Liver (tissue), 8 donors: ENCODE measurements at regions not wholly inside any gene's neighbourhood (a gene's known extent, or its start where the extent isn't known, plus 50 kb on each side); places are given as distances from the start of the nearest gene placed in this dataset.
"Not testable (repeated sequence)": the region's sequence is repeated elsewhere in the genome, so short reads cannot be mapped to it uniquely, and the experiment has no call there.

Source experiments
- DNase-seq: peaks from one replicate; pipeline ENCODE4 v3.0.0-alpha.2; 2017; ENCODE audit warnings: low spot score
- H3K27ac ChIP-seq, 2 donors: one replicate each; pipeline ENCODE4 v1.7.0; 2013; ENCODE audit warnings: inconsistent platforms in 2 of 2, low read length in 2 of 2, control low read depth in 1 of 2, low read depth in 1 of 2, mild to moderate bottlenecking in 1 of 2
- H3K27me3 ChIP-seq, 4 donors: one replicate each; pipeline versions ENCODE4 v1.6.1 to v1.7.0; 2013; ENCODE audit warnings: low read length in 3 of 4, inconsistent platforms in 1 of 4, mild to moderate bottlenecking in 1 of 4, moderate library complexity in 1 of 4; ENCODE audit not compliant: control insufficient read depth in 4 of 4, insufficient read depth in 4 of 4
- H3K36me3 ChIP-seq, 4 donors: one replicate each; pipeline versions ENCODE4 v1.6.1 to v1.7.0; 2013; ENCODE audit warnings: low read length in 3 of 4, mild to moderate bottlenecking in 3 of 4, low read depth in 1 of 4, moderate library complexity in 1 of 4; ENCODE audit not compliant: control insufficient read depth in 4 of 4, insufficient read depth in 3 of 4
- H3K4me1 ChIP-seq, 4 donors: one replicate each; pipeline versions ENCODE4 v1.6.1 to v1.7.0; 2013; ENCODE audit warnings: low read length in 3 of 4, mild to moderate bottlenecking in 3 of 4, moderate library complexity in 1 of 4; ENCODE audit not compliant: control insufficient read depth in 4 of 4, insufficient read depth in 4 of 4
- H3K4me3 ChIP-seq, 3 donors: one replicate each; pipeline versions ENCODE4 v1.6.1 to v1.7.0; 2013; ENCODE audit warnings: low read length in 3 of 3, control low read depth in 1 of 3, low read depth in 1 of 3, mild to moderate bottlenecking in 1 of 3
- H3K9ac ChIP-seq, 2 donors: one replicate each; pipeline ENCODE4 v1.7.0; 2013; ENCODE audit warnings: low read length in 2 of 2, mild to moderate bottlenecking in 2 of 2, moderate library complexity in 2 of 2, control low read depth in 1 of 2, low read depth in 1 of 2
- H3K9me3 ChIP-seq, 4 donors: one replicate each; pipeline versions ENCODE4 v1.6.1 to v1.7.0; 2013; ENCODE audit warnings: low read length in 3 of 4; ENCODE audit not compliant: control insufficient read depth in 4 of 4
- ATF3 ChIP-seq: IDR thresholded peaks from 2 replicates; pipeline ENCODE4 v1.6.1; 2016; ENCODE audit warnings: antibody characterized with exemption
- CTCF ChIP-seq: fragments of 150-350 bp; IDR thresholded peaks from 2 replicates; pipeline ENCODE4 v1.5.1; 2017; ENCODE audit warnings: improper control_type of control experiment, low read depth, low read length; ENCODE audit not compliant: missing input control
- EGR1 ChIP-seq, 2 donors: IDR thresholded peaks; 2 replicates each; pipeline ENCODE4 v1.6.1; 2016 to 2018; ENCODE audit warnings: antibody characterized with exemption in 2 of 2, low read depth in 2 of 2
- FOXA1 ChIP-seq: IDR thresholded peaks from 2 replicates; pipeline ENCODE4 v1.6.1; 2016; ENCODE audit warnings: antibody characterized with exemption
- FOXA2 ChIP-seq: IDR thresholded peaks from 2 replicates; pipeline ENCODE4 v1.6.1; 2016; ENCODE audit warnings: antibody characterized with exemption
- GABPA ChIP-seq, 2 donors: IDR thresholded peaks in 1 of 2; conservative IDR thresholded peaks in 1 of 2; 2 replicates each; pipeline ENCODE4 v1.6.1; 2016; ENCODE audit warnings: antibody characterized with exemption in 2 of 2, mild to moderate bottlenecking in 1 of 2, moderate library complexity in 1 of 2
- HNF4A ChIP-seq, 2 donors: conservative IDR thresholded peaks; 2 replicates each; pipeline ENCODE4 v1.6.1; 2016; ENCODE audit warnings: antibody characterized with exemption in 2 of 2, mild to moderate bottlenecking in 2 of 2
- HNF4G ChIP-seq: IDR thresholded peaks from 2 replicates; pipeline ENCODE4 v1.6.1; 2016; ENCODE audit warnings: antibody characterized with exemption
- NR2F2 ChIP-seq: IDR thresholded peaks from 2 replicates; pipeline ENCODE4 v1.6.1; 2016; ENCODE audit warnings: antibody characterized with exemption
- RXRA ChIP-seq, 2 donors: IDR thresholded peaks; 2 replicates each; pipeline ENCODE4 v1.6.1; 2017 to 2018; ENCODE audit warnings: antibody characterized with exemption in 2 of 2, mild to moderate bottlenecking in 1 of 2
- TAF1 ChIP-seq: conservative IDR thresholded peaks from 2 replicates; pipeline ENCODE4 v1.6.1; 2016; ENCODE audit warnings: antibody characterized with exemption, mild to moderate bottlenecking
- YY1 ChIP-seq: IDR thresholded peaks from 2 replicates; pipeline ENCODE4 v1.6.1; 2016; ENCODE audit warnings: antibody characterized with exemption, mild to moderate bottlenecking
- WGBS: extraction: QIAGEN DNeasy Blood & Tissue Kit; methylation state at CpG from one replicate; pipeline ENCODE4 v1.1.7; 2013; 5-methylcytosine and 5-hydroxymethylcytosine counted together
- TF ChIP-seq, protein P1 (sequence below): IDR thresholded peaks from 2 replicates; pipeline ENCODE4 v1.6.1; 2016; ENCODE audit warnings: antibody characterized with exemption
- TF ChIP-seq, protein P2 (sequence below): IDR thresholded peaks from 2 replicates; pipeline ENCODE4 v1.6.1; 2016; ENCODE audit warnings: antibody characterized with exemption, mild to moderate bottlenecking
- donor health status: healthy.
- donor health status: healthy.
- donor health status: healthy.
- donor health status: healthy.
- donor health status: healthy.

GRCh38 chr2:89821455-89821945 is 1130.0 kb downstream of the RPIA start:
- H3K4me3 ChIP-seq: peak overlapping the region in 1 of 3 donors; percentile 30
- TF ChIP-seq ATF3 (no peak), CTCF (peak; percentile 16)
- H3K9me3 ChIP-seq: peaks cover 16 to 97% (median 60%) of the 10 kb centered on the region in 4 donors

GRCh38 chr2:89822342-89822741 is 1130.9 kb downstream of the RPIA start:
- not testable (repeated sequence) for H3K27me3 ChIP-seq, H3K4me1 ChIP-seq, H3K9ac ChIP-seq, H3K27ac ChIP-seq, DNase-seq, H3K36me3 ChIP-seq
- H3K9me3 ChIP-seq: peaks cover 18 to 96% (median 59%) of the 10 kb centered on the region in 4 donors
- 62% methylated on average over 11 of the region's 11 CpGs for WGBS
- peak overlapping the region in 1 of 3 donors; percentile 24 for H3K4me3 ChIP-seq

More at GRCh38 chr2:89821455-89821945, 1130.0 kb downstream of the RPIA start:
- Histone ChIP-seq H3K4me1 (no peaks in the 10 kb centered on the region), H3K9ac (no peak overlapping the region), H3K27ac (no peak overlapping the region), H3K36me3 (no peaks in the 10 kb centered on the region), H3K27me3 (no peaks in the 10 kb centered on the region)
- 56% methylated on average over 8 of the region's 8 CpGs for WGBS
- DNase-seq: no peak

DNA sequence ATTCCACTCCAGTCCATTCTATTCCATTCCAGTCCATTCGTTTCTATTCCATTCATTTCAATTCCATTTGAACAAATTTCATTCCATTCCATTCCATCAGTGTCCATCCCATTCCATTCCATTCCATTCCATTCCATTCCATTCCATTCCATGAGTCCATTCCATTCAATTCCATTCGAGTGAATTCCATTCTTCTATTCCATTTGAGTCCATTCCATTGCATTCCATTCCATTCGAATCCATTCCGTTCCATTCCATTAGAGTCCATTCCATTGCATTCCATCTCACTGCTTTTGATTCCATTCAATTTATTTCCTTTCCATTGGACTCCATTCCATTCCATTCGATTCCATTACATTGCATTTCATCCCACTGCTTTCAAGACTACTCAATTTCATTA is 1132.1 kb downstream of the RPIA start:
- Histone ChIP-seq H3K9me3 (peaks cover 18 to 84% (median 48%) of the 10 kb centered on the region in 4 donors), H3K9ac (no peak overlapping the region), H3K4me1 (no peaks in the 10 kb centered on the region), H3K27ac (no peak overlapping the region), H3K4me3 (peak overlapping the region in 1 of 3 donors; percentile 42), H3K36me3 (no peaks in the 10 kb centered on the region), H3K27me3 (no peaks in the 10 kb centered on the region)
- 55% methylated on average over 5 of the region's 5 CpGs for WGBS
- DNase-seq: no peak
- no peak for TF ChIP-seq FOXA2
- TF ChIP-seq HNF4G: no peak
- TF ChIP-seq RXRA (IDR thresholded peaks at IDR 0.05): no peak
- no peak for TF ChIP-seq HNF4A (conservative IDR thresholded peaks at IDR 0.05)
- no peak for TF ChIP-seq CTCF
- TF ChIP-seq TAF1: no peak
- TF ChIP-seq EGR1 (IDR thresholded peaks at IDR 0.05; ENCODE audit: low read depth in 2 of 2): no peak
- no peak for TF ChIP-seq FOXA1
- TF ChIP-seq, protein P1, sequence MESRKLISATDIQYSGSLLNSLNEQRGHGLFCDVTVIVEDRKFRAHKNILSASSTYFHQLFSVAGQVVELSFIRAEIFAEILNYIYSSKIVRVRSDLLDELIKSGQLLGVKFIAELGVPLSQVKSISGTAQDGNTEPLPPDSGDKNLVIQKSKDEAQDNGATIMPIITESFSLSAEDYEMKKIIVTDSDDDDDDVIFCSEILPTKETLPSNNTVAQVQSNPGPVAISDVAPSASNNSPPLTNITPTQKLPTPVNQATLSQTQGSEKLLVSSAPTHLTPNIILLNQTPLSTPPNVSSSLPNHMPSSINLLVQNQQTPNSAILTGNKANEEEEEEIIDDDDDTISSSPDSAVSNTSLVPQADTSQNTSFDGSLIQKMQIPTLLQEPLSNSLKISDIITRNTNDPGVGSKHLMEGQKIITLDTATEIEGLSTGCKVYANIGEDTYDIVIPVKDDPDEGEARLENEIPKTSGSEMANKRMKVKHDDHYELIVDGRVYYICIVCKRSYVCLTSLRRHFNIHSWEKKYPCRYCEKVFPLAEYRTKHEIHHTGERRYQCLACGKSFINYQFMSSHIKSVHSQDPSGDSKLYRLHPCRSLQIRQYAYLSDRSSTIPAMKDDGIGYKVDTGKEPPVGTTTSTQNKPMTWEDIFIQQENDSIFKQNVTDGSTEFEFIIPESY: no peak
- TF ChIP-seq YY1: no peak
- TF ChIP-seq GABPA (IDR thresholded peaks at IDR 0.05 in 1 of 2, conservative IDR thresholded peaks at IDR 0.05 in 1 of 2): no peak
- TF ChIP-seq NR2F2: no peak
- TF ChIP-seq, protein P2, sequence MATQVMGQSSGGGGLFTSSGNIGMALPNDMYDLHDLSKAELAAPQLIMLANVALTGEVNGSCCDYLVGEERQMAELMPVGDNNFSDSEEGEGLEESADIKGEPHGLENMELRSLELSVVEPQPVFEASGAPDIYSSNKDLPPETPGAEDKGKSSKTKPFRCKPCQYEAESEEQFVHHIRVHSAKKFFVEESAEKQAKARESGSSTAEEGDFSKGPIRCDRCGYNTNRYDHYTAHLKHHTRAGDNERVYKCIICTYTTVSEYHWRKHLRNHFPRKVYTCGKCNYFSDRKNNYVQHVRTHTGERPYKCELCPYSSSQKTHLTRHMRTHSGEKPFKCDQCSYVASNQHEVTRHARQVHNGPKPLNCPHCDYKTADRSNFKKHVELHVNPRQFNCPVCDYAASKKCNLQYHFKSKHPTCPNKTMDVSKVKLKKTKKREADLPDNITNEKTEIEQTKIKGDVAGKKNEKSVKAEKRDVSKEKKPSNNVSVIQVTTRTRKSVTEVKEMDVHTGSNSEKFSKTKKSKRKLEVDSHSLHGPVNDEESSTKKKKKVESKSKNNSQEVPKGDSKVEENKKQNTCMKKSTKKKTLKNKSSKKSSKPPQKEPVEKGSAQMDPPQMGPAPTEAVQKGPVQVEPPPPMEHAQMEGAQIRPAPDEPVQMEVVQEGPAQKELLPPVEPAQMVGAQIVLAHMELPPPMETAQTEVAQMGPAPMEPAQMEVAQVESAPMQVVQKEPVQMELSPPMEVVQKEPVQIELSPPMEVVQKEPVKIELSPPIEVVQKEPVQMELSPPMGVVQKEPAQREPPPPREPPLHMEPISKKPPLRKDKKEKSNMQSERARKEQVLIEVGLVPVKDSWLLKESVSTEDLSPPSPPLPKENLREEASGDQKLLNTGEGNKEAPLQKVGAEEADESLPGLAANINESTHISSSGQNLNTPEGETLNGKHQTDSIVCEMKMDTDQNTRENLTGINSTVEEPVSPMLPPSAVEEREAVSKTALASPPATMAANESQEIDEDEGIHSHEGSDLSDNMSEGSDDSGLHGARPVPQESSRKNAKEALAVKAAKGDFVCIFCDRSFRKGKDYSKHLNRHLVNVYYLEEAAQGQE: no peak
